Stimulated activated CD4-positive, alpha-beta T cell treated with anti-CD3 and anti-CD28 coated beads, TNF-alpha, amount 100 ng/mL, for 4 hours (primary cell): ENCODE measurements at regions not wholly inside any gene's neighbourhood (a gene's known extent, or its start where the extent isn't known, plus 50 kb on each side); places are given as distances from the start of the nearest gene placed in this dataset.
"Not testable (repeated sequence)": the region's sequence is repeated elsewhere in the genome, so short reads cannot be mapped to it uniquely, and the experiment has no call there.

Experiments
- DNase-seq, 3 experiments: peaks; one replicate each; pipeline ENCODE4 v3.0.0-alpha.2; 2020; ENCODE audit warnings: low read depth in 3 of 3

DNA sequence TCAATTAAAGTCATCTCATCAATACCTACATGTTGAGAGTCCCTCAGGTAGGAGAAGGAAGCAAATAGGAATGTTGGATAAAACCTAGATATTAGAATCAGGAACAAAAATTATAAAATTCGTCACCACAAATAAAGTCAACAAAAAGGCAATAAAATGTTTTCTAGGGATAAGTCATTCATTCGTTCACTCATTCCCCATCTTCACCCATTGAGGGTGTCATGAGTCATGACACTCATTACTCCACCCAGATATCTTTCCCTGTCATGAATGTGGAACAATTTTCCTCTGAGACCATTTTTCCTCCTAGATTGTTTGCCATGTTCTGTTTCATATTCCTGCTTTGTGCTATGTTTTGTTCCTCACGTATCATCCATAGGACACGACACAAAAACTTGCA lies 50.9 kb upstream of the OLIG3 start:
- no peak for DNase-seq

DNA sequence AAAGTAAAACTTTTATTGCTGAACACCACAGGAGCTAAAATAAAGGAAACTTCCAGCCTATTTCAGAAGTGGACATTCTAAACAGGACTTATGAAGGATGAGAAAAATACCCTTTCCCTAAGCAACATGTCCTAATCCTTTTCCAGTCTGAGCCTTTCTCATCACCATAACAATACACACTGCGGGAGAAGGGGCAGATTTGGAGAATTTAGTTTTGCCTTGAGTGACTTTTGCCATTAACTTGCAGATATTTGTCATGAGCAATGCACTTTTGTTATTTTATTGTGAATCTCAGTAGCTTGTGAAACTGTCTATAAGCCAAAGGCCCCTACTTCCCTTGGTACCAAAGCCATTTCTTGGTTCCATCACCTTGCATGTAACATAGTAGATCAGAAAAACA lies 53.0 kb upstream of the OLIG3 start:
- no peak for DNase-seq

- no peak for DNase-seq
Observed at GRCh38 chr6:137547601-137548000, 53.4 kb upstream of the OLIG3 start.

- no peak for DNase-seq
Observed at GRCh38 chr6:137549106-137549505, 54.9 kb upstream of the OLIG3 start.

DNA sequence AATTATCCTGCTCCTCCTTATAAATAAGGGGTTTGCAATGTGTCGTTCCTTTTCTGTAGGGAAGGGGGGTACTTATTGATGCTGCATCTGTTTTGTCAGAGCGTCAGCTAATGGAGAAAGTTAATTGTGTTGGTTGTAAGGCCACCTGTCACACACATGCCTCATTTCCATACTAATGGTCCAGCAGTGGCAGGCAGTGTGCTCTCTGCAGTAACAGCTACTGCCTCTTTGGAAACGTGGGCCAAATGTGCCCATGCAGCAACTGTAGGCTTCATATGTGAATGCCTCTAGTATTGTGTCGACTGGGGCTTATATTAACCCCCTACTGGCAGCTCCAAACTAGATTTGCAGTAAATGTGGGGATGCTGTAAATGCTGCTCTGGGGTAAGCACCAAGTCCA lies 56.3 kb upstream of the OLIG3 start:
- no peak for DNase-seq

GRCh38 chr6:137552146-137552545 lies 58.0 kb upstream of the OLIG3 start:
- no peak for DNase-seq

DNA sequence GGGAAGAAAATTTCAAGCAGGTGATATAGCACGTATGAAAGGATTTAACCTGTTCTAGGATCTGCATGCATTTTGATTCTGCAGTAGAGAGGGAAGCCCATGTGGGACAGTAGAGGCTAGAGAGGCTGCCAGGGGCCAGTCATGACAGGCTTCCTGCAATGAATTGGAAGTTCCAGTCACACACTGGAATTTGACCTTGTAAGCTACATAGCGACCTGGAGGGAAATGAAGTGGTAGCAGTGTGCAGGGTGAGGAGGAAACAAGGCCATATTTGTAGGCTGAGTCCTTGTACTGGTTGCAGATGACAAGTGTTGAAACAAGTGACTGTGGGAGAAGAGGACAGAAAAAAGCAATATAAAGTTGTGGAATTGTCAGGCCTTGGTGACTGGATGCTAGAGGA lies 58.6 kb upstream of the OLIG3 start:
- DNase-seq = no peak

DNA sequence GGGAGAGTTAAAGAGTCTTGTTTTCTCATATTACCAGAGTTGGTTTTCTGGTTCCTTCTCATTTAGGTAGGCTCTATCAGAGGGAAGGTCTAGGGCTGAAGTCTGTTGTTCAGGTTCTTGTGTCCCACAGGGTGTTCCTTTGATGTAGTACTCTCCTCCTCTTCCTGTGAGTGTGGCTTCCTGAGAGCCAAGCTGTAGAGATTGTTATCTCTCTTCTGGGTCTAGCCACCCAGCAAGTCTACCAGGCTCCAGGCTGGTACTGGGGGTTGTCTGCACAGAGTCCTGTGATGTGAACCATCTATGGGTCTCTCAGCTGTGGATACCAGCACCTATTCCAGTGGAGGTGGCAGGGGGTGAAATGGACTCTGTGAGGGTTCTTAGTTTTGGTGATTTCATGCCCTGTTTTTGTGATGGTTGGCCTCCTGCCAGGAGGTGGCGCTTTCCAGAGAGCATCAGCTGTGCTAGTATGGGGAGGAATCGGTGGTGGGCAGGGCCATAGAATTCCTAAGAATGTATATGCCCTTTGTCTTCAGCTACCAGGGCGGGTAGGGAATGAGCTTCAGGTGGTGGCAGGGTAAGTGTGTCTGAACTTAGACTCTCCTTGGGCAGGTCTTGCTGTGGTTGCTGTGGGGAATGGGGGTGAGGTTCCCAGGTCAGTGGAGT lies 65.5 kb upstream of the OLIG3 start:
- not testable (repeated sequence) for DNase-seq

DNA sequence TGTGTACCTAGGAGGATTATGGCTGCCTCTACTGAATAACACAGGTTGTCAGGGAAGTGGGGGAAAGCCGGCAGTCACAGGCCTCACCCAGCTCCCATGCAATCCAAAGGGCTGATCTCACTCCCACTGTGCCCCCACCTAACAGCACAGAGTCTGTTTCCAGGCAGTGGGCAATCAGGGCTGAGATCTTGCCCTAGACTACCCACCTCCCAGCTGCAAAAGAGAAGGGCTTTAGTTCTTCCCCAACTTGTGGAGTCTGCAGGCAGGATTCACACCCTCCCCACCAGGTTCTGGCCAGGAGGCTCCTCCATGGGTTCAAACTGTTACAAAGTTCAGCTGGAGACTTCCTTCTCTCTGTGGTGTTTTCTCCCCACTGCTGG lies 66.0 kb upstream of the OLIG3 start:
- DNase-seq = no peak

- no peak for DNase-seq
Observed at GRCh38 chr6:137568067-137568466, 73.9 kb upstream of the OLIG3 start.

GRCh38 chr6:137570393-137570792 lies 76.2 kb upstream of the OLIG3 start:
- DNase-seq = no peak

DNA sequence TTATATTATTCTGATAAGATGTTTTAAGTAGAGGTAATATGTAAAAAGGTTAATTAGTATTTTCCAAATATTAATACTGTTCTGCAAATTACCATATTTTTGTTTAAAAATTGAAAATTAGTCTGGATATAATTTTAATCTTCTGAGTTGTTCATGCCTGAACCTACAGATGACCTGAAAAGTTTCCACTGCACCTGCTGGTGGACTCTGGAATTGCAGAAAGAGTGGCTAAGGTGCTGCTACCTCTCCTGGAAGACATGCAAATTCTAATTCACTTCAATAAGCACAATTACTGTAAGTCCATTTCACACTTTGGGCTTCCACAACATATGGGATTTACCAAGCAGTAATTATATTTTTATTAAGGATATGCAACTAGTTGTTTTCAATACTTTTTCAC lies 77.7 kb upstream of the OLIG3 start:
- DNase-seq = peak; percentile 29 to 48 (median 33)

DNA sequence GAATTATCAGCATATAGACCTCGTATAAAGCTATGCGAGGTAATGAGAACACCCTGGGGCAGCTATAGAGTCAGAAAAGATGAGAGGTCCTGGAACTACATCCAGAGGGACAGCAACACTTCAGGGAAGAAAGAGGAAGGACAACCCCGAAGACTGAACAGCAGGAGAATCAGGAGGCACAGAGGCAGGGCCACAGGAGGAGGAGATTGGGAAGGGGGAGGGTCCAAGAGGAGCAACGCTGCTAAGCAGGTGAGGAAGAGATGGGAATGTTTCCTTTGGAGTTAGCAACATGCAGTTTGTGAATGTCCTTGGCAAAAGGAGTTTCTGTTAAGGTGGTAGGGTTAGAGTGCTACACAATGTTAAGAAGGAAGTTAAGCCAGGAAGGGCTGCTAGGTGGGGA lies 79.5 kb upstream of the OLIG3 start:
- DNase-seq = no peak

GRCh38 chr6:137579612-137580011 lies 85.4 kb upstream of the OLIG3 start:
- DNase-seq = no peak

GRCh38 chr6:137581019-137581707 lies 87.0 kb upstream of the OLIG3 start:
- DNase-seq = no peak

DNA sequence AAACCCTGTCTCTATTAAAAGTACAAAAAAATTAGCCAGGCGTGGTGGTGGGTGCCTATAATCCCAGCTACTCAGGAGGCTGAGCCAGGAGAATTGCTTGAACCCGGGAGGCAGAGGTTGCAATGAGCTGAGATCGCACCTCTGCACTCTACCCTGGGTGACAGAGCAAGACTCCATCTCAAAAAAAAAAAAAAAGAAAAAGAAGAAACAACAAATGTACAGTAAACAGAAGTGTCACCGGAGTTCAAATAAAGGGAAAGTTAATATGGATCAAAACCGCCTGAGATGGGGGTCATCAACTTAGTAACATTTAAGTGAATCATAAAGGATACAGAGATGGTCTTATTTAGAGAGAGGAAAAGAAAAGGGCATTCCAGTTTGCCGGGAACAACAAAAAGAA lies 89.3 kb upstream of the OLIG3 start:
- DNase-seq = not testable (repeated sequence)

- DNase-seq = no peak
Observed at GRCh38 chr6:137588472-137588871, 94.3 kb upstream of the OLIG3 start.

GRCh38 chr6:137589067-137589848 lies 95.1 kb upstream of the OLIG3 start:
- peak in 2 of 3 experiments; percentile 7 to 23 for DNase-seq

- DNase-seq = no peak
Observed at GRCh38 chr6:137590684-137591083, 96.5 kb upstream of the OLIG3 start.

- no peak for DNase-seq
Observed at GRCh38 chr6:137601471-137601870, 107.3 kb upstream of the OLIG3 start.

DNA sequence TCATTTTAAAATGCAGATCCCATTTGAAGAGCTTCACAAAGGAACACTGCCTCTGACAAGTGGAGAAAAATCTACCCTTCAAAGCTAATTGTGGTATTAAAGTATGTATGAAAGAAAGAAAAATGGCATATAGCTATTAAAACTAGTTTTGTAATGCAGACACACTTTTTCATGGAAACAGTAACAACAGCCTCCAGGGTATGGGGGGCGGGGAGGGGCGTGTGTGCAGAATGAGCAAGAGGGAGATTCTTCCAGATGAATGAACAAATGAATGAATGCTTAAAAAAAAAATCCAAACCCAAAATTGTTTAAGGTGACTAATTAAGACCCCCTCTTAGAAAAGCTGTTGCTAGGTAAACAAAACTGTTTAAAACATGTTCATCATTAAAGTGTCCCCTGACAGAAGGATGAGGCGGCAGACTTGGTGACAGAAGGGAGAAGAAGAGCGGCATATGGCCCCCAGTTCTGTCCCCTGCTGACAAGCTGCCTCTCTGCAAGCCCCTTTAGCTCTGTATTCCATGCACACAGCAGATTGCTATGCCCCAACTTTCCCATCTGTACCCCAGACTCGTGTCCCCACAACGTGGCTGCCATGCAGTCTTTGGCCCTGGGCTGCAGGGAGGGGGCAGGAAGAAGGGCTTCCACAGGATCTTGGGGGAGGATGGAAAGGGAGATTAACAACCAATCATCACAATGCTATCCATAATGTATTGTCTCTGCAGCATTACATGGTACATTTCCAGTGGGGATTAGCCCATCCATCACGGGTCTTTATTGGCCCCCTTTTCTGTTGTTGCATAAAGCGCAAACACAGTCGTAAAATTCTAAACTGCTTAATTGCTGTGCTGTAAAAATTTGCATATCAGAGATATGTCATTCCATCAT lies 108.4 kb upstream of the OLIG3 start:
- DNase-seq = no peak

- no peak for DNase-seq
Observed at GRCh38 chr6:137610702-137611101, 116.5 kb upstream of the OLIG3 start.
